Astrocyte of the spinal cord (primary cell): ENCODE measurements at regions not wholly inside any gene's neighbourhood (a gene's known extent, or its start where the extent isn't known, plus 50 kb on each side); places are given as distances from the start of the nearest gene placed in this dataset.

Source experiments
- DNase-seq: peaks from one replicate; pipeline ENCODE4 v3.0.0; 2011; ENCODE audit warnings: low read depth, low spot score
- H3K4me3 ChIP-seq: 2 replicates; pipeline ENCODE4 v1.5.1; 2011; ENCODE audit warnings: low read depth, mild to moderate bottlenecking, low read length, moderate library complexity
- CTCF ChIP-seq: IDR thresholded peaks from 2 replicates; pipeline ENCODE4 v1.5.1; 2012; ENCODE audit warnings: low read depth, mild to moderate bottlenecking, low read length, inconsistent platforms
- in situ Hi-C: cut with HindIII; loops from 2 replicates; pipeline ENCODE4 v1.10.0; 2017; ENCODE audit warnings: low sequenced_read_pairs

- no peak for TF ChIP-seq CTCF
- no peak overlapping the region for H3K4me3 ChIP-seq
- in situ Hi-C loops = no loop called here
- DNase-seq = no peak
These were observed 81.7 kb downstream of the MAD2L1 start for GRCh38 chr4:119984996-119985395.

- no peak for TF ChIP-seq CTCF
These were observed 83.9 kb downstream of the MAD2L1 start for GRCh38 chr4:119982756-119983155.

GRCh38 chr4:119980456-119980855 lies 86.2 kb downstream of the MAD2L1 start:
- DNase-seq = no peak
- no peak for TF ChIP-seq CTCF
- in situ Hi-C loops = no loop called here
- H3K4me3 ChIP-seq = no peak overlapping the region

More at GRCh38 chr4:119982756-119983155, 83.9 kb downstream of the MAD2L1 start:
- in situ Hi-C loops = no loop called here
- no peak overlapping the region for H3K4me3 ChIP-seq
- DNase-seq = no peak

- H3K4me3 ChIP-seq = no peak overlapping the region
- in situ Hi-C loops = no loop called here
- DNase-seq = no peak
- TF ChIP-seq CTCF = no peak
These were observed 89.3 kb downstream of the MAD2L1 start for GRCh38 chr4:119977076-119977940.

- DNase-seq = no peak
- no peak overlapping the region for H3K4me3 ChIP-seq
- in situ Hi-C loops = no loop called here
- TF ChIP-seq CTCF = no peak
These were observed 95.1 kb downstream of the MAD2L1 start for GRCh38 chr4:119971431-119972084.

- no peak for TF ChIP-seq CTCF
- H3K4me3 ChIP-seq = no peak overlapping the region
- in situ Hi-C loops = no loop called here
- DNase-seq = no peak
These were observed 104.0 kb downstream of the MAD2L1 start for GRCh38 chr4:119962631-119963030.
